Astrocyte (in vitro differentiated cells and primary cell): ENCODE measurements at regions not wholly inside any gene's neighbourhood (a gene's known extent, or its start where the extent isn't known, plus 50 kb on each side); places are given as distances from the start of the nearest gene placed in this dataset.

Experiments used
- DNase-seq: peaks from one replicate; pipeline ENCODE4 v3.0.0-alpha.2; 2010; ENCODE audit warnings: low read depth
- FAIRE-seq: peaks from 2 replicates; lab custom pipeline; 2011; peaks lifted over from hg19 to GRCh38; lab: Jason Lieb, UNC
- H2AFZ ChIP-seq: 2 replicates; pipeline ENCODE4 v1.6.0; 2012; ENCODE audit warnings: low read depth, low read length, inconsistent platforms
- H3K27ac ChIP-seq: 2 replicates; pipeline ENCODE4 v1.5.1; 2011; ENCODE audit warnings: low read depth, low read length, inconsistent platforms
- H3K27me3 ChIP-seq: 2 replicates; pipeline ENCODE4 v1.6.0; 2011; ENCODE audit warnings: low read length, inconsistent platforms; ENCODE audit not compliant: insufficient read depth
- H3K36me3 ChIP-seq: 2 replicates; pipeline ENCODE4 v1.5.1; 2011; ENCODE audit warnings: low read length, inconsistent platforms; ENCODE audit not compliant: insufficient read depth
- H3K4me1 ChIP-seq: 2 replicates; pipeline ENCODE4 v1.5.1; 2011; ENCODE audit warnings: low read length, inconsistent platforms; ENCODE audit not compliant: insufficient read depth
- H3K4me2 ChIP-seq: 2 replicates; pipeline ENCODE4 v1.6.0; 2012; ENCODE audit warnings: low read length, inconsistent platforms
- H3K4me3 ChIP-seq: 2 replicates; pipeline ENCODE4 v1.5.1; 2011; ENCODE audit warnings: low read depth, mild to moderate bottlenecking, low read length, inconsistent platforms; ENCODE audit not compliant: insufficient read depth
- H3K79me2 ChIP-seq: 2 replicates; pipeline ENCODE4 v1.6.0; 2012; ENCODE audit warnings: mild to moderate bottlenecking, low read length, inconsistent platforms; ENCODE audit not compliant: insufficient read depth
- H3K9ac ChIP-seq: 2 replicates; pipeline ENCODE4 v1.6.0; 2012; ENCODE audit warnings: mild to moderate bottlenecking, low read length, inconsistent platforms
- H3K9me3 ChIP-seq: 2 replicates; pipeline ENCODE4 v1.5.1; 2012; ENCODE audit warnings: low read depth, mild to moderate bottlenecking, low read length, inconsistent platforms; ENCODE audit not compliant: insufficient read depth
- H4K20me1 ChIP-seq: 2 replicates; pipeline ENCODE4 v1.6.0; 2012; ENCODE audit warnings: low read length, inconsistent platforms; ENCODE audit not compliant: insufficient read depth
- H3K27ac Mint-ChIP-seq: one replicate; pipeline ENCODE4 v1.8.0; 2021; ENCODE audit warnings: mild to moderate bottlenecking, mixed read lengths; ENCODE audit not compliant: unreplicated experiment
- H3K27me3 Mint-ChIP-seq: one replicate; pipeline ENCODE4 v1.8.0; 2021; ENCODE audit warnings: low read depth, mixed read lengths; ENCODE audit not compliant: unreplicated experiment
- H3K36me3 Mint-ChIP-seq: one replicate; pipeline ENCODE4 v1.8.0; 2021; ENCODE audit warnings: low read depth, mixed read lengths; ENCODE audit not compliant: unreplicated experiment
- H3K4me1 Mint-ChIP-seq: one replicate; pipeline ENCODE4 v1.8.0; 2021; ENCODE audit warnings: low read depth, mixed read lengths; ENCODE audit not compliant: unreplicated experiment
- H3K4me3 Mint-ChIP-seq: one replicate; pipeline ENCODE4 v1.8.0; 2021; ENCODE audit warnings: mild to moderate bottlenecking, moderate library complexity, mixed read lengths; ENCODE audit not compliant: unreplicated experiment
- H3K9me3 Mint-ChIP-seq: one replicate; pipeline ENCODE4 v1.8.0; 2021; ENCODE audit warnings: mild to moderate bottlenecking, mixed read lengths; ENCODE audit not compliant: unreplicated experiment
- EZH2 ChIP-seq: IDR thresholded peaks from 2 replicates; pipeline ENCODE4 v1.6.1; 2012; ENCODE audit warnings: mild to moderate bottlenecking, low read length, inconsistent platforms; ENCODE audit not compliant: insufficient read depth
- TF ChIP-seq, protein P1 (sequence below): IDR thresholded peaks from 2 replicates; pipeline ENCODE4 v1.5.1; 2011; ENCODE audit warnings: low read depth, mild to moderate bottlenecking, inconsistent platforms, low read length, moderate library complexity; ENCODE audit not compliant: insufficient read depth

DNA sequence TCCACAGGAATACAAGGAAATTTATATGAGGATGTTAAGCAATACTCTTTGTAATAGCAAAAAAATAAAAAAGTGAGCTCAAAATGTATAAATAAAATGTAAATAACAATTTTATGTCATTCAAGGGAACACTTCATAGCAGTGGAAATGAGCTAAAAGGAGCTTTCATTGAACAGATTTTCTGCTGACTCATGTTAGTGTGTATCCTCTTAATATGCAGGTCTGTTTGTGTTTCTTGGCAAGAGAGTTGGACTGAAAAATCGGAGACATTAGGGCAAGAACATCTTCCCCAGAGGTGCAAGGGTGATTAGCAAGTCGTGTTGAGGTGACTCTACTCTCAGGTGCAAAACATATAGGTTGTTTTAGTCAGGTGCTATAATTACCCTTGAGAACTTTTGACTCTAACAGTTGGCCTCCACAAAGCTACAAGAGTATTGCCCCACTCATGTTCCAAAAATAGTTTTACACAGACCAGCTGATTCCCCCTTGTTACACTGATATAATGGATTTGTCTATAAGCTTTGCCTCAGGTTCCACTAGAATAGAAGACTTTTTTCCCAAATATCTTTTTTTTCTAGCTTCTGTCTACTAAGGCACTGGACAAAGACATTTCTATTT is 702.9 kb downstream of the TENT5A start:
- Histone ChIP-seq H3K36me3 (no peaks in the 10 kb centered on the region), H3K79me2 (no peaks in the 10 kb centered on the region), H4K20me1 (no peaks in the 10 kb centered on the region), H3K27ac (no peak overlapping the region), H3K9ac (no peak overlapping the region), H3K4me2 (no peak overlapping the region), H2AFZ (no peak overlapping the region), H3K4me3 (no peak overlapping the region), H3K4me1 (no peaks in the 10 kb centered on the region), H3K27me3 (no peaks in the 10 kb centered on the region), H3K9me3 (no peaks in the 10 kb centered on the region)
- TF ChIP-seq EZH2: no peak
- TF ChIP-seq, protein P1, sequence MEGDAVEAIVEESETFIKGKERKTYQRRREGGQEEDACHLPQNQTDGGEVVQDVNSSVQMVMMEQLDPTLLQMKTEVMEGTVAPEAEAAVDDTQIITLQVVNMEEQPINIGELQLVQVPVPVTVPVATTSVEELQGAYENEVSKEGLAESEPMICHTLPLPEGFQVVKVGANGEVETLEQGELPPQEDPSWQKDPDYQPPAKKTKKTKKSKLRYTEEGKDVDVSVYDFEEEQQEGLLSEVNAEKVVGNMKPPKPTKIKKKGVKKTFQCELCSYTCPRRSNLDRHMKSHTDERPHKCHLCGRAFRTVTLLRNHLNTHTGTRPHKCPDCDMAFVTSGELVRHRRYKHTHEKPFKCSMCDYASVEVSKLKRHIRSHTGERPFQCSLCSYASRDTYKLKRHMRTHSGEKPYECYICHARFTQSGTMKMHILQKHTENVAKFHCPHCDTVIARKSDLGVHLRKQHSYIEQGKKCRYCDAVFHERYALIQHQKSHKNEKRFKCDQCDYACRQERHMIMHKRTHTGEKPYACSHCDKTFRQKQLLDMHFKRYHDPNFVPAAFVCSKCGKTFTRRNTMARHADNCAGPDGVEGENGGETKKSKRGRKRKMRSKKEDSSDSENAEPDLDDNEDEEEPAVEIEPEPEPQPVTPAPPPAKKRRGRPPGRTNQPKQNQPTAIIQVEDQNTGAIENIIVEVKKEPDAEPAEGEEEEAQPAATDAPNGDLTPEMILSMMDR: no peak
- Mint-ChIP-seq H3K36me3 (no peaks in the 10 kb centered on the region), H3K9me3 (no peaks in the 10 kb centered on the region), H3K4me1 (no peaks in the 10 kb centered on the region), H3K27ac (no peak overlapping the region), H3K4me3 (no peak overlapping the region), H3K27me3 (no peaks in the 10 kb centered on the region)
- no peak for FAIRE-seq
- peak; percentile 50 for DNase-seq

DNA sequence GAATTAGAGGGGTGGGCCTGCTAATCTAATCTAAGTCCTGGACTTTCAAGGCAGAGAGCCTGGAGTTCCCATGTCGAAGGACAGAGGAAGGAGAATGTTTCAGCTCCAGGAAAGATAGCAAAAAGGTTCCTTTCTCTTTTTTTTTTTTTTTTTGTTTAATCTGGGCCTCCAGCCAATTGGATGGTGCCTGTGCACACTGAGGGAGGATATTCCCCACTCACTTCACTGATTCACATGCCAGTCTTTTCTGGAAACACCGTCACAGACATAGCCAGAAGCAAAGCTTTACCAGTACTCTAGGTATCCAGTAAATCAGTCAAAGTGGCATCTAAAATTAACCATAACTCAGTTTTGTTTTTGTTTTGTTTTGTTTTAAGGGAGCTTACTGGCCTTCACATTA is 721.1 kb downstream of the TENT5A start:
- Mint-ChIP-seq H3K4me3 (no peak overlapping the region), H3K4me1 (no peaks in the 10 kb centered on the region), H3K9me3 (no peaks in the 10 kb centered on the region), H3K27ac (no peak overlapping the region), H3K27me3 (no peaks in the 10 kb centered on the region), H3K36me3 (no peaks in the 10 kb centered on the region)
- no peak overlapping the region for H3K4me2 ChIP-seq
- FAIRE-seq: no peak
- no peak overlapping the region for H3K9ac ChIP-seq
- no peaks in the 10 kb centered on the region for H3K36me3 ChIP-seq
- H3K27me3 ChIP-seq: no peaks in the 10 kb centered on the region
- H2AFZ ChIP-seq: no peak overlapping the region
- DNase-seq: peak; percentile 2
- H3K27ac ChIP-seq: no peak overlapping the region
- no peaks in the 10 kb centered on the region for H3K79me2 ChIP-seq
- TF ChIP-seq, protein P1: no peak
- TF ChIP-seq EZH2: no peak
- no peaks in the 10 kb centered on the region for H4K20me1 ChIP-seq
- no peaks in the 10 kb centered on the region for H3K4me1 ChIP-seq
- H3K4me3 ChIP-seq: no peak overlapping the region
- no peaks in the 10 kb centered on the region for H3K9me3 ChIP-seq

DNA sequence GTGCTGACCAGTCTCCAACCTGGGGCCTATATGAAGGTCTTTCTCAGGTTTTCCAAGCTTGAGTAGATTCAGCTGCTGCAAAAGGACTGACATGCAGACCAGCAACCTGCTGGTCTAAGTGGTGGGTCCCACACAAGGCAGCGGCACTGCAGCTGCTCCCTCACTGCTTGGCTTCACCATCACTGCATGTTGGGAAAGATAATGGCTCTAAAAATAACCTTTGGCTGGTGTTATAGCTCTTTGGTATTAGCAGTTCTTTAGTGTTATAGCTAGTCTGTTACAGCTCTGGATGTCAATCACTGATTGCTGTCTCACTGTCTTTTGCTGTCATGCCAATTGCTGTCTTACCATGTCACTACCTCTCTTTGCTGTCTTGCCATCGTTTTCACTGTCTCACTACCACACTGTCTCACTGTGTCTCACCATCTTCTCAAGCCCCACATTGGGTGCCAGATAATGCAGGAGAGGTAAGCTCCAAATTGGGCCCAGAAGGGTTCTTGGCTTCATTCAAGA is 726.4 kb downstream of the TENT5A start:
- FAIRE-seq (no peak), DNase-seq (no peak)
- Histone ChIP-seq H2AFZ (no peak overlapping the region), H3K36me3 (no peaks in the 10 kb centered on the region), H4K20me1 (no peaks in the 10 kb centered on the region), H3K27ac (no peak overlapping the region), H3K4me2 (no peak overlapping the region), H3K79me2 (no peaks in the 10 kb centered on the region), H3K9me3 (no peaks in the 10 kb centered on the region), H3K27me3 (no peaks in the 10 kb centered on the region), H3K4me3 (no peak overlapping the region), H3K4me1 (no peaks in the 10 kb centered on the region), H3K9ac (no peak overlapping the region)
- no peak for TF ChIP-seq EZH2
- TF ChIP-seq, protein P1: no peak
- Mint-ChIP-seq H3K4me1 (no peaks in the 10 kb centered on the region), H3K27ac (no peak overlapping the region), H3K36me3 (no peaks in the 10 kb centered on the region), H3K9me3 (peaks cover 7% of the 10 kb centered on the region), H3K4me3 (no peak overlapping the region), H3K27me3 (no peaks in the 10 kb centered on the region)
